Anterior cingulate cortex (tissue), 58 donors: ENCODE measurements at regions not wholly inside any gene's neighbourhood (a gene's known extent, or its start where the extent isn't known, plus 50 kb on each side); places are given as distances from the start of the nearest gene placed in this dataset.
"Not testable (repeated sequence)": the region's sequence is repeated elsewhere in the genome, so short reads cannot be mapped to it uniquely, and the experiment has no call there.

Experiments
- DNase-seq, 58 donors: peaks; one replicate each; lab custom pipeline; 2025; lab: John Stamatoyannopoulos, UW

GRCh38 chr16:9333469-9333868 is 242.0 kb downstream of the HAPSTR1 start:
- no peak for DNase-seq

- DNase-seq: no peak
Observed at GRCh38 chr16:9334103-9334502, 242.7 kb downstream of the HAPSTR1 start.

GRCh38 chr16:9337308-9338032 is 246.0 kb downstream of the HAPSTR1 start:
- peak in 3 of 58 donors; percentile 6 to 17 (median 14) for DNase-seq

GRCh38 chr16:9338068-9338467 is 246.6 kb downstream of the HAPSTR1 start:
- DNase-seq: peak in 1 of 58 donors; percentile 19

- DNase-seq: no peak
Observed at GRCh38 chr16:9338510-9338909, 247.1 kb downstream of the HAPSTR1 start.

GRCh38 chr16:9340526-9341256 is 249.2 kb downstream of the HAPSTR1 start:
- DNase-seq: peak in 10 of 58 donors; percentile 4 to 61 (median 29)

GRCh38 chr16:9343276-9343675 is 251.8 kb downstream of the HAPSTR1 start:
- DNase-seq: no peak

- no peak for DNase-seq
Observed at GRCh38 chr16:9344508-9344907, 253.1 kb downstream of the HAPSTR1 start.

- DNase-seq: no peak
Observed at GRCh38 chr16:9345046-9345445, 253.6 kb downstream of the HAPSTR1 start.

GRCh38 chr16:9345880-9346279 is 254.4 kb downstream of the HAPSTR1 start:
- no peak for DNase-seq

- DNase-seq: no peak
Observed at GRCh38 chr16:9348912-9349311, 257.5 kb downstream of the HAPSTR1 start.

- not testable (repeated sequence) for DNase-seq
Observed at GRCh38 chr16:9349373-9349960, 258.0 kb downstream of the HAPSTR1 start.

GRCh38 chr16:9350119-9350799 is 258.8 kb downstream of the HAPSTR1 start:
- DNase-seq: not testable (repeated sequence)

- DNase-seq: no peak
Observed at GRCh38 chr16:9351440-9351839, 260.0 kb downstream of the HAPSTR1 start.

- DNase-seq: no peak
Observed at GRCh38 chr16:9351841-9352434, 260.5 kb downstream of the HAPSTR1 start.

GRCh38 chr16:9357829-9358228 is 266.4 kb downstream of the HAPSTR1 start:
- no peak for DNase-seq

- DNase-seq: no peak
Observed at GRCh38 chr16:9360075-9360474, 268.6 kb downstream of the HAPSTR1 start.

- no peak for DNase-seq
Observed at GRCh38 chr16:9362050-9362449, 270.6 kb downstream of the HAPSTR1 start.

GRCh38 chr16:9362604-9363003 is 271.2 kb downstream of the HAPSTR1 start:
- DNase-seq: no peak

- no peak for DNase-seq
Observed at GRCh38 chr16:9363520-9363919, 272.1 kb downstream of the HAPSTR1 start.
